ENCODE measurements at regions not wholly inside any gene's neighbourhood (a gene's known extent, or its start where the extent isn't known, plus 50 kb on each side); places are given as distances from the start of the nearest gene placed in this dataset.

DNA sequence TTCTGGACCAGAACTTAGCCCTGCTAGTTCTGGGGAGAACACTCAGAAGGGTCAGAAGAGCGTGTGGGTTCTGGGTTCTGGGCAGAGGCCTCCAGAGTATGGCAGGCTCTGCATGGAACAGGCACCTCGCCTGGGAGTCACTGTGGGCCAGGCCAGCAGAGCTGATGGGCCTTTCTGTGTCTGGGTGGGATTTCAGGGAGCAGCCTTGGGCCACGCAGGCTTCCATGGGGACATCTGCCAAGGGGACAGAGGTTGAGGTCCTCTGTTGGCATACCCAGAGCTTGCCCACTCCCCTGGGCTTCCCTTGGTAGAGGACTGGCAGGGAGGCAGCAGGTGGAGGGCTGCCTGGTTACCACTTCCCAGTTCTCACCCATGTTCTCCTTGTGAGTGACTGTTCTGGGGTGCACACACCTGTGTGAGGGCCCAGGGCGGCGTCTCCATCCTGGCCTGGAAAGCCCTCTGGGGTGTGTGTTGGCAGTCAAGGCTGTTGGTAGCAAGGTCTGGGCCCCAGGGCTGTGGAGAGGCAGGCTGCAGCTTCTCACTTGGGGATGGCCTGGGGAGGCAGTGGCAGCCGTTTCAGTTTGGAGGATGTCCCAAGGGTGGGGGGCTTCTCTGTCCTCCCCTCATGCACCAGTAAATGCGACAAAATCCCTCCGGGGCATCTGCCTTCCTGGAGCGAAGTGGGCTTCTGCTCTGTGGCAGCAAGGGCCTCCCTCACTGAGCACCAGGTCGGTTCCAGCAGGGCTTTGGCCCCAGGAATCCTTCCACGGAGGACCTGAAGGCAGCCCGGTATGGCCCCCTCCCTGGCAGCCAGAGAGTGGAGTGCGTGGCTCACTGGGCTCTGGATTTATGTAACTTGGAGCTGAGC, 74.6 kb upstream of the HDAC4 start:
- TF ChIP-seq, protein P1, sequence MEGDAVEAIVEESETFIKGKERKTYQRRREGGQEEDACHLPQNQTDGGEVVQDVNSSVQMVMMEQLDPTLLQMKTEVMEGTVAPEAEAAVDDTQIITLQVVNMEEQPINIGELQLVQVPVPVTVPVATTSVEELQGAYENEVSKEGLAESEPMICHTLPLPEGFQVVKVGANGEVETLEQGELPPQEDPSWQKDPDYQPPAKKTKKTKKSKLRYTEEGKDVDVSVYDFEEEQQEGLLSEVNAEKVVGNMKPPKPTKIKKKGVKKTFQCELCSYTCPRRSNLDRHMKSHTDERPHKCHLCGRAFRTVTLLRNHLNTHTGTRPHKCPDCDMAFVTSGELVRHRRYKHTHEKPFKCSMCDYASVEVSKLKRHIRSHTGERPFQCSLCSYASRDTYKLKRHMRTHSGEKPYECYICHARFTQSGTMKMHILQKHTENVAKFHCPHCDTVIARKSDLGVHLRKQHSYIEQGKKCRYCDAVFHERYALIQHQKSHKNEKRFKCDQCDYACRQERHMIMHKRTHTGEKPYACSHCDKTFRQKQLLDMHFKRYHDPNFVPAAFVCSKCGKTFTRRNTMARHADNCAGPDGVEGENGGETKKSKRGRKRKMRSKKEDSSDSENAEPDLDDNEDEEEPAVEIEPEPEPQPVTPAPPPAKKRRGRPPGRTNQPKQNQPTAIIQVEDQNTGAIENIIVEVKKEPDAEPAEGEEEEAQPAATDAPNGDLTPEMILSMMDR (IDR thresholded peaks at IDR 0.05): no peak
- TF ChIP-seq POLR2A (IDR thresholded peaks at IDR 0.05) (no peak), EP300 (IDR thresholded peaks at IDR 0.05) (no peak), POLR2AphosphoS5 (IDR thresholded peaks at IDR 0.05) (no peak)

Data from stomach (tissue), 4 donors.